T-cell (primary cell): ENCODE measurements at regions not wholly inside any gene's neighbourhood (a gene's known extent, or its start where the extent isn't known, plus 50 kb on each side); places are given as distances from the start of the nearest gene placed in this dataset.

ENCODE experiments used
- ATAC-seq, 4 experiments: fragments of 200-7000 bp in 3 of 4; fragments of 150-1000 bp in 1 of 4; cut with Tn5 transposase; replicated peaks in 1 of 4; 1 replicate in 3 of 4; 2 replicates in 1 of 4; pipeline ENCODE4 v1.10.0; 2021; ENCODE audit warnings: moderate library complexity in 3 of 4, mild to moderate bottlenecking in 2 of 4, moderate number of reproducible peaks in 1 of 4
- CTCF ChIA-PET, 2 donors: fragments of 300-600 bp; sonication (Branson Sonifier 250); formaldehyde crosslinking; loops; one replicate each; lab custom pipeline; 2022; ENCODE audit warnings: antibody characterized with exemption in 2 of 2; lab: Charles Lee
- POLR2A ChIA-PET, 2 donors: fragments of 300-600 bp; sonication (Branson Sonifier 250); formaldehyde crosslinking; loops; one replicate each; lab custom pipeline; 2022; ENCODE audit warnings: antibody characterized with exemption in 2 of 2; lab: Charles Lee
- DNase-seq, 35 experiments: peaks; one replicate each; pipeline versions ENCODE4 v3.0.0 to v3.0.0-alpha.2; 2013 to 2023
- H3K27ac ChIP-seq: one replicate; pipeline ENCODE4 v1.5.1; 2013; ENCODE audit warnings: low read length
- H3K27me3 ChIP-seq, 2 experiments: replicated peaks in 1 of 2; 1 replicate in 1 of 2; 2 replicates in 1 of 2; pipeline versions ENCODE4 v1.6.1 to v1.7.0; 2013; ENCODE audit warnings: low read length in 1 of 2, mixed read lengths in 1 of 2; ENCODE audit not compliant: control insufficient read depth in 2 of 2, insufficient read depth in 2 of 2; ENCODE audit errors: extremely low read depth in 1 of 2
- H3K36me3 ChIP-seq, 2 donors: 1 replicate in 1 of 2; 2 replicates in 1 of 2; pipeline versions ENCODE4 v1.6.1 to v1.7.0; 2013; ENCODE audit warnings: low read length in 1 of 2; ENCODE audit not compliant: control insufficient read depth in 2 of 2, insufficient read depth in 1 of 2; ENCODE audit errors: extremely low read depth in 1 of 2
- H3K4me1 ChIP-seq, 2 experiments: 1 replicate in 1 of 2; 2 replicates in 1 of 2; pipeline versions ENCODE4 v1.6.1 to v1.7.0; 2013; ENCODE audit warnings: low read length in 2 of 2, mixed read lengths in 1 of 2; ENCODE audit not compliant: insufficient read depth in 2 of 2, control insufficient read depth in 1 of 2; ENCODE audit errors: extremely low read depth in 1 of 2
- H3K4me3 ChIP-seq, 2 donors: 1 replicate in 1 of 2; 2 replicates in 1 of 2; pipeline versions ENCODE4 v1.5.1 to v1.7.0; 2013; ENCODE audit warnings: mild to moderate bottlenecking in 2 of 2, low read length in 1 of 2, moderate library complexity in 1 of 2; ENCODE audit not compliant: control insufficient read depth in 1 of 2; ENCODE audit errors: extremely low read depth in 1 of 2
- H3K9me3 ChIP-seq: 2 replicates; pipeline ENCODE4 v1.7.0; 2013
- H3K27ac Mint-ChIP-seq, 2 donors: one replicate each; pipeline ENCODE4 v1.8.0; 2020 to 2021; ENCODE audit warnings: mild to moderate bottlenecking in 2 of 2, mixed read lengths in 2 of 2
- H3K27me3 Mint-ChIP-seq, 2 donors: one replicate each; pipeline ENCODE4 v1.8.0; 2021 to 2022; ENCODE audit warnings: mixed read lengths in 2 of 2
- H3K36me3 Mint-ChIP-seq: one replicate; pipeline ENCODE4 v1.8.0; 2021; ENCODE audit warnings: mixed read lengths
- H3K4me1 Mint-ChIP-seq, 3 donors: one replicate each; pipeline ENCODE4 v1.8.0; 2020 to 2022; ENCODE audit warnings: mixed read lengths in 3 of 3, mild to moderate bottlenecking in 1 of 3
- H3K4me3 Mint-ChIP-seq, 3 donors: one replicate each; pipeline ENCODE4 v1.8.0; 2020 to 2022; ENCODE audit warnings: mild to moderate bottlenecking in 3 of 3, mixed read lengths in 3 of 3, moderate library complexity in 3 of 3
- H3K9me3 Mint-ChIP-seq, 3 donors: one replicate each; pipeline ENCODE4 v1.8.0; 2020 to 2022; ENCODE audit warnings: mixed read lengths in 3 of 3
- WGBS: methylation state at CpG from one replicate; pipeline ENCODE4 v1.1.5; 2013; ENCODE audit warnings: missing lambda C conversion rate; ENCODE audit not compliant: insufficient coverage; 5-methylcytosine and 5-hydroxymethylcytosine counted together

DNA sequence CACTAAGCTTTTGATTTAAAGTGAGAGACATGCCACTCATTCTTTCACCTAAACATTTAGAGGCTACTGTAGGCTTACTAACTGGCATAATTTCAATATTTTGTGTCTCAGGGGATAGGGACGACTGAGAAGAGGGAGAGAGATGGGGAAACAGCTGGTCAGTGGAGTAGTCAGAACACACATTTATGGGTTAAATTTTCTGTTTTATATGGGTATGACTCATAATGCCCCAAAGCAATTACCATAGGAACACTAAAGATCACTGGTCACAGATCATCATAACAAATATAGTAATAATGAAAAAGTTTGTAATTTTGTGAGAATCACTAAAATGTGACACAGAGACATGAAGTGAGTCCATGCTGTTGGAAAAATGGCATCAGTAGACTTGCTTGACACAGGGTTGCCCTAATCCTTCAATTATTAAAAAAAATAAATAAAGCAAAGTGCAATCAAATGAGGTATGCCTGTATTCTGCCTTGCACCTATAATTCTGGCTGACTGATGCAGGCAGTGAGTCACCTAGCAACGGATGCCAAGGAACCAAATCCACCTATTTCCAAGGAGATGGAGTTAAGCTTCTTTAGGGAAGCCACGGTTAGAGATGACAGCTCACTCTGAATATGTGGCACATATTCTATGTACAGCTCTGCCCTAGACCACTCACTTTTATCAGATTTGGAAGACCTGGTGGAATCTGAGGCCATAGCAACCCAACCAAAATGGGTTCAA, 166.1 kb downstream of the MARCHF11 start:
- Histone ChIP-seq H3K27ac (no peak overlapping the region), H3K9me3 (no peaks in the 10 kb centered on the region), H3K27me3 (no peaks in the 10 kb centered on the region), H3K4me3 (no peak overlapping the region), H3K4me1 (no peaks in the 10 kb centered on the region), H3K36me3 (no peaks in the 10 kb centered on the region)
- ATAC-seq (no peak), DNase-seq (no peak)
- ChIA-PET CTCF (no interaction called here), POLR2A (no interaction called here)
- H3K9me3 Mint-ChIP-seq, result peaks cover 17 to 40% (median 24%) of the 10 kb centered on the region in 3 donors
- H3K27ac Mint-ChIP-seq, result no peak overlapping the region
- no peak overlapping the region for H3K4me3 Mint-ChIP-seq
- no peaks in the 10 kb centered on the region for H3K36me3 Mint-ChIP-seq
- H3K27me3 Mint-ChIP-seq, result no peaks in the 10 kb centered on the region
- WGBS, result no CpG with 5 or more reads among the region's 3 CpGs
- no peaks in the 10 kb centered on the region for H3K4me1 Mint-ChIP-seq

- Mint-ChIP-seq H3K9me3 (peaks cover 20 to 25% (median 25%) of the 10 kb centered on the region in 3 donors), H3K4me1 (no peaks in the 10 kb centered on the region), H3K4me3 (no peak overlapping the region), H3K27me3 (no peaks in the 10 kb centered on the region), H3K27ac (no peak overlapping the region), H3K36me3 (no peaks in the 10 kb centered on the region)
- no peak for ATAC-seq
- no peaks in the 10 kb centered on the region for H3K27me3 ChIP-seq
- no peak overlapping the region for H3K4me3 ChIP-seq
- no peaks in the 10 kb centered on the region for H3K9me3 ChIP-seq
- no peaks in the 10 kb centered on the region for H3K4me1 ChIP-seq
- ChIA-PET CTCF (no interaction called here), POLR2A (no interaction called here)
- no peak for DNase-seq
- H3K36me3 ChIP-seq, result no peaks in the 10 kb centered on the region
- H3K27ac ChIP-seq, result no peak overlapping the region
Observed at GRCh38 chr5:16009256-16009655, 170.3 kb downstream of the MARCHF11 start.

DNA sequence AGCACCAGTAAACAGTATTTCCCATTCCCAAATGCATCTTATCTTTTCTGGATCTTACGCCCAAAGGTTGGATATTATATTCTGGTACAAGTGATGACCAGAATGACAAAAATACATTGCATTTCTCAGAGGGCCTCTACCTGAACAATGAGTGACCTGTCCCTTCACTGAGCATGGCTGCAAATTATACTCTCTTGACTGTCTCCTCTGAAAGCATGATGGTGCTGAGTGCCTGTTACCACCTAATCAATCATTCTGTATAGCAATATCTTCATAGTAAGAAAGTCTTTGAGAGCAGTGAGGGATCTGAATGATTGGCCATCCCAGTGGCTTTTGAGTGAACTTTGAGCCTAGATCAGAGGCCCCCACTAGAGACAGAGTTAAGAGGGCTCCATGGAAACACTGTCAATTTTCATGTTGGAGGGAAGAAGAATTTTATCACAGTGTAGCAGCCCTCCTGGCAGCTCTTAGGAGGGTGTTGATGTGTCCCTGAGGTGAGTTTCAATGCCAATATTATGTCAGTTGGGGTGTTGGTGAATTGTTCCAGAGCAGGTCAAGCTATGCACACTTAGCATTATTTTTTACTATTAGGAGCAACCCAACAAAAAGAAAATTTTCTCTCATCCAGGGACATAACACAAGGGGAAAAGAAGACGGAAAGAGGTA, 171.7 kb downstream of the MARCHF11 start:
- no peak overlapping the region for H3K27ac ChIP-seq
- Mint-ChIP-seq H3K4me3 (no peak overlapping the region), H3K36me3 (no peaks in the 10 kb centered on the region), H3K9me3 (peaks cover 22 to 27% (median 25%) of the 10 kb centered on the region in 3 donors), H3K27ac (no peak overlapping the region), H3K4me1 (no peaks in the 10 kb centered on the region), H3K27me3 (no peaks in the 10 kb centered on the region)
- no peak overlapping the region for H3K4me3 ChIP-seq
- DNase-seq (no peak), ATAC-seq (no peak)
- no peaks in the 10 kb centered on the region for H3K9me3 ChIP-seq
- ChIA-PET POLR2A (no interaction called here), CTCF (no interaction called here)
- H3K27me3 ChIP-seq, result no peaks in the 10 kb centered on the region
- no peaks in the 10 kb centered on the region for H3K4me1 ChIP-seq
- H3K36me3 ChIP-seq, result no peaks in the 10 kb centered on the region
- no CpG with 5 or more reads among the region's 2 CpGs for WGBS

DNA sequence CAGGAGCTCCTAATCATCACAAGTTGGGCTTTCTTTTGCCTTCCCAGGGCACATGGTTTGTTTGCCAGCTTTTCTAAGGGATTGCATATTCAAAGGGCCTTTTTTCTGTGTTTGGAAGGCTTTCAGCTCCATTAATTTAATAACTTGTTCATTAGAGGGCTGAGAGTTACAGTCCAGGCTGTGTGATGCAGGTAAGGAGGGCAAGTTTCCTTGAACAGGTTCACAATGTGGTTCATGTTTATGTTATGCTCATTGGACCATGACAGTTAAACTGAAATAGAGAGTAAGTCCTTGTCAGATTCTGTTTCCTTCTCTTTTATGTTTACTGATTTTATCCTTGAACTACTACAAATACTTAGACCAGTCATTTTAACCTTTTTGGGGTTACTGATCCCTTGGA, 174.4 kb downstream of the MARCHF11 start:
- POLR2A ChIA-PET, result interaction anchor here (0.6 to 1.1 kb wide), 2 partner anchors 12 to 27 kb away, joined by 3 to 4 read pairs; no protein-coding TSS in a partner anchor
- Mint-ChIP-seq H3K27ac (no peak overlapping the region), H3K4me1 (no peaks in the 10 kb centered on the region), H3K4me3 (no peak overlapping the region), H3K36me3 (no peaks in the 10 kb centered on the region), H3K9me3 (peaks cover 16 to 33% (median 18%) of the 10 kb centered on the region in 3 donors), H3K27me3 (no peaks in the 10 kb centered on the region)
- Histone ChIP-seq H3K36me3 (no peaks in the 10 kb centered on the region), H3K27ac (no peak overlapping the region), H3K4me1 (no peaks in the 10 kb centered on the region), H3K27me3 (no peaks in the 10 kb centered on the region), H3K4me3 (no peak overlapping the region), H3K9me3 (no peaks in the 10 kb centered on the region)
- no peak for DNase-seq
- CTCF ChIA-PET, result no interaction called here
- ATAC-seq, result no peak

- no peaks in the 10 kb centered on the region for H3K27me3 ChIP-seq
- no peaks in the 10 kb centered on the region for H3K4me1 ChIP-seq
- H3K27ac ChIP-seq, result no peak overlapping the region
- no peak overlapping the region for H3K27ac Mint-ChIP-seq
- H3K4me3 Mint-ChIP-seq, result no peak overlapping the region
- H3K9me3 ChIP-seq, result no peaks in the 10 kb centered on the region
- ATAC-seq, result no peak
- H3K4me1 Mint-ChIP-seq, result no peaks in the 10 kb centered on the region
- CTCF ChIA-PET, result no interaction called here
- no CpG with 5 or more reads among the region's 2 CpGs for WGBS
- POLR2A ChIA-PET, result no interaction called here
- H3K4me3 ChIP-seq, result no peak overlapping the region
- no peaks in the 10 kb centered on the region for H3K36me3 ChIP-seq
- H3K27me3 Mint-ChIP-seq, result no peaks in the 10 kb centered on the region
- H3K36me3 Mint-ChIP-seq, result no peaks in the 10 kb centered on the region
- no peak for DNase-seq
- H3K9me3 Mint-ChIP-seq, result peaks cover 0 to 18% (median 12%) of the 10 kb centered on the region in 3 donors
Observed at GRCh38 chr5:16000056-16000455, 179.5 kb downstream of the MARCHF11 start.

DNA sequence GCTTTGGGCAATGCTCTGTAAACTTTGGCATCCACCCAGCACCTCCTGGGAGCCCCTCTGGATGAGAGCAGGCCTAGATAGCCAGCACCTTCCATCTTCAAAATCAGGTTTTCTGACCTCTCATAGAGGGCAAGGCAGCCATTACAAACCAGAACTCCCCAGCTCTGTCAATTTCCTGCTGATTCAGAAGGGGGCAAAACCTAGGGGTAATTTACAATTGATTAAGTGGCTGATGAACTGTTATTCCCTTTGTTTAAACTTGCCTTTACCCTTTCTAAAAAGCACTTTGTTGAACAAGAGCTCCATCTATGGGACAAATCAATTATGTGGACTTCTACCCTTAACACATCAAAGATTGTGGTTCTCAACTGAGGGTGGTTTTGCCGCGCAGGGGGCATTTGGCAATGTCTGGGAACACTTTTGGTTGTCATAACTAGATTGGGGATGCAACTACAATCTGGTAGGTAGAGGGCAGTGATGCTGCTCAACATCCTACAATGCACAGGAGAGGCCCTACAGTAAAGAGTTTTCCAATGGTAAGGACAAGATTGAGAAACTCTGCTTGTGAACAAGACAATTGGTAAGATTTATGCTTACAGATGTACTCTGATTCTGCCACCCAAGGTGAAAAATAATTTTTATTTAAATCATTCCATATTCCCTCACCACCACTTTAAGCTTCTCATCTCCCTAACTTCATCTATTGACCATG, 184.1 kb downstream of the MARCHF11 start:
- no CpG with 5 or more reads among the region's 2 CpGs for WGBS
- H3K27ac Mint-ChIP-seq, result no peak overlapping the region

More for the DNA sequence above, 184.1 kb downstream of the MARCHF11 start:
- no peaks in the 10 kb centered on the region for H3K27me3 Mint-ChIP-seq
- no peaks in the 10 kb centered on the region for H3K36me3 ChIP-seq
- no peak overlapping the region for H3K27ac ChIP-seq
- no peak overlapping the region for H3K4me3 Mint-ChIP-seq
- ATAC-seq (no peak), DNase-seq (no peak)
- no peak overlapping the region for H3K4me3 ChIP-seq
- no peaks in the 10 kb centered on the region for H3K36me3 Mint-ChIP-seq
- H3K9me3 ChIP-seq, result no peaks in the 10 kb centered on the region
- peaks cover 20 to 37% (median 25%) of the 10 kb centered on the region in 3 donors for H3K9me3 Mint-ChIP-seq
- ChIA-PET POLR2A (interaction anchor here in 1 of 2 donors (1.1 kb wide), 1 partner anchor 47 kb away, joined by 3 read pairs; no protein-coding TSS in a partner anchor), CTCF (no interaction called here)
- no peaks in the 10 kb centered on the region for H3K4me1 Mint-ChIP-seq
- H3K27me3 ChIP-seq, result no peaks in the 10 kb centered on the region
- no peaks in the 10 kb centered on the region for H3K4me1 ChIP-seq
